Keratinocyte (primary cell): ENCODE measurements at regions not wholly inside any gene's neighbourhood (a gene's known extent, or its start where the extent isn't known, plus 50 kb on each side); places are given as distances from the start of the nearest gene placed in this dataset.

Source experiments
- DNase-seq: peaks from one replicate; pipeline ENCODE4 v3.0.0-alpha.2; 2011; ENCODE audit warnings: low read depth, missing footprints, low spot score
- FAIRE-seq: peaks from 2 replicates; lab custom pipeline; 2011; peaks lifted over from hg19 to GRCh38; lab: Jason Lieb, UNC
- H2AFZ ChIP-seq: 2 replicates; pipeline ENCODE4 v1.6.0; 2012; ENCODE audit warnings: low read length, control low read depth, inconsistent platforms; ENCODE audit not compliant: control insufficient read depth
- H3K27ac ChIP-seq: 2 replicates; pipeline ENCODE4 v1.5.1; 2011; ENCODE audit warnings: low read length; ENCODE audit not compliant: control insufficient read depth, insufficient read depth
- H3K27me3 ChIP-seq: 3 replicates; pipeline ENCODE4 v1.6.0; 2011; ENCODE audit warnings: low read length; ENCODE audit not compliant: control insufficient read depth, insufficient read depth; ENCODE audit errors: extremely low read depth
- H3K36me3 ChIP-seq, 2 experiments: 2 replicates in 1 of 2; 3 replicates in 1 of 2; pipeline ENCODE4 v1.5.1; 2011; ENCODE audit warnings: low read length in 2 of 2, mild to moderate bottlenecking in 1 of 2; ENCODE audit not compliant: control insufficient read depth in 2 of 2, insufficient read depth in 2 of 2; ENCODE audit errors: extremely low read depth in 1 of 2
- H3K4me1 ChIP-seq: 3 replicates; pipeline ENCODE4 v1.5.1; 2011; ENCODE audit warnings: low read length; ENCODE audit not compliant: control insufficient read depth, insufficient read depth; ENCODE audit errors: extremely low read depth
- H3K4me2 ChIP-seq: 3 replicates; pipeline ENCODE4 v1.6.0; 2011; ENCODE audit warnings: low read depth, low read length; ENCODE audit not compliant: control insufficient read depth, insufficient read depth; ENCODE audit errors: extremely low read depth
- H3K4me3 ChIP-seq, 3 experiments: fragments of 200-600 bp in 1 of 3; sonication (generic) in 1 of 3; 2 replicates in 2 of 3; 3 replicates in 1 of 3; pipeline ENCODE4 v1.5.1; 2011 to 2016; ENCODE audit warnings: low read length in 3 of 3, mild to moderate bottlenecking in 3 of 3, control low read depth in 2 of 3, inconsistent platforms in 1 of 3, low read depth in 1 of 3, mixed read lengths in 1 of 3, mixed run types in 1 of 3, moderate library complexity in 1 of 3; ENCODE audit not compliant: control insufficient read depth in 2 of 3, insufficient read depth in 2 of 3; ENCODE audit errors: extremely low read depth in 1 of 3
- H3K79me2 ChIP-seq: 2 replicates; pipeline ENCODE4 v1.6.0; 2012; ENCODE audit warnings: low read length; ENCODE audit not compliant: control insufficient read depth, insufficient read depth
- H3K9ac ChIP-seq: 3 replicates; pipeline ENCODE4 v1.6.0; 2011; ENCODE audit warnings: low read length; ENCODE audit not compliant: control insufficient read depth, insufficient read depth; ENCODE audit errors: extremely low read depth
- H3K9me1 ChIP-seq: 3 replicates; pipeline ENCODE4 v1.6.0; 2011; ENCODE audit warnings: low read length; ENCODE audit not compliant: control insufficient read depth, insufficient read depth; ENCODE audit errors: extremely low read depth
- H3K9me3 ChIP-seq: 2 replicates; pipeline ENCODE4 v1.5.1; 2012; ENCODE audit warnings: low read depth, low read length; ENCODE audit not compliant: control insufficient read depth
- H4K20me1 ChIP-seq: 3 replicates; pipeline ENCODE4 v1.6.0; 2011; ENCODE audit warnings: low read length; ENCODE audit not compliant: control insufficient read depth, insufficient read depth; ENCODE audit errors: extremely low read depth
- CTCF ChIP-seq, 3 experiments: IDR thresholded peaks in 1 of 3; conservative IDR thresholded peaks in 1 of 3; optimal IDR thresholded peaks in 1 of 3; 2 replicates in 2 of 3; 3 replicates in 1 of 3; pipeline versions ENCODE3 to v1.5.1; 2011; ENCODE audit warnings: low read length in 3 of 3, mild to moderate bottlenecking in 3 of 3, moderate library complexity in 2 of 3, control low read depth in 1 of 3, inconsistent platforms in 1 of 3; ENCODE audit not compliant: insufficient read depth in 2 of 3; ENCODE audit errors: extremely low read depth in 1 of 3
- EZH2 ChIP-seq: IDR thresholded peaks from one replicate; pipeline ENCODE4 v1.6.1; 2012; ENCODE audit warnings: inconsistent platforms, mild to moderate bottlenecking, low read length, moderate library complexity
- dilution Hi-C: fragments of 300-500 bp; cut with MboI; formaldehyde crosslinking; loops from one replicate; pipeline ENCODE4 v1.7.0; 2020; ENCODE audit warnings: low sequenced_read_pairs; ENCODE audit not compliant: extremely low pct_ligation_motif_present

GRCh38 chr2:5339473-5339872, 352.7 kb upstream of the SOX11 start:
- no peak overlapping the region for H3K4me2 ChIP-seq
- no peaks in the 10 kb centered on the region for H4K20me1 ChIP-seq
- FAIRE-seq (no peak), DNase-seq (no peak)
- dilution Hi-C loops = no loop called here
- H3K9ac ChIP-seq = no peak overlapping the region
- no peaks in the 10 kb centered on the region for H3K36me3 ChIP-seq
- no peaks in the 10 kb centered on the region for H3K79me2 ChIP-seq
- no peak overlapping the region for H3K27ac ChIP-seq
- H2AFZ ChIP-seq = no peak overlapping the region
- H3K4me1 ChIP-seq = no peaks in the 10 kb centered on the region
- H3K4me3 ChIP-seq = no peak overlapping the region
- peaks cover 1% of the 10 kb centered on the region for H3K9me3 ChIP-seq
- H3K9me1 ChIP-seq = no peaks in the 10 kb centered on the region
- TF ChIP-seq EZH2 = no peak
- TF ChIP-seq CTCF (optimal IDR thresholded peaks at IDR 0.05 in 1 of 3, IDR thresholded peaks at IDR 0.05 in 1 of 3, conservative IDR thresholded peaks at IDR 0.05 in 1 of 3; ENCODE audit: extremely low read depth in 1 of 3, insufficient read depth in 2 of 3, low read length in 3 of 3) = no peak
- H3K27me3 ChIP-seq = no peaks in the 10 kb centered on the region

- FAIRE-seq (no peak), DNase-seq (no peak)
- Histone ChIP-seq H2AFZ (no peak overlapping the region), H3K9ac (no peak overlapping the region), H3K27ac (no peak overlapping the region), H3K4me1 (no peaks in the 10 kb centered on the region), H3K9me3 (peaks cover 5% of the 10 kb centered on the region), H3K9me1 (no peaks in the 10 kb centered on the region), H3K27me3 (no peaks in the 10 kb centered on the region), H3K79me2 (no peaks in the 10 kb centered on the region), H3K36me3 (no peaks in the 10 kb centered on the region), H4K20me1 (no peaks in the 10 kb centered on the region), H3K4me2 (no peak overlapping the region), H3K4me3 (no peak overlapping the region)
- dilution Hi-C loops = no loop called here
- no peak for TF ChIP-seq EZH2
- no peak for TF ChIP-seq CTCF (optimal IDR thresholded peaks at IDR 0.05 in 1 of 3, IDR thresholded peaks at IDR 0.05 in 1 of 3, conservative IDR thresholded peaks at IDR 0.05 in 1 of 3; ENCODE audit: extremely low read depth in 1 of 3, insufficient read depth in 2 of 3, low read length in 3 of 3)
Measured at GRCh38 chr2:5343785-5344335, 348.3 kb upstream of the SOX11 start.
